ENCODE measurements at regions not wholly inside any gene's neighbourhood (a gene's known extent, or its start where the extent isn't known, plus 50 kb on each side); places are given as distances from the start of the nearest gene placed in this dataset.
A peak's percentile ranks its signal among the peaks of the same experiment; 100 is the strongest.

DNA sequence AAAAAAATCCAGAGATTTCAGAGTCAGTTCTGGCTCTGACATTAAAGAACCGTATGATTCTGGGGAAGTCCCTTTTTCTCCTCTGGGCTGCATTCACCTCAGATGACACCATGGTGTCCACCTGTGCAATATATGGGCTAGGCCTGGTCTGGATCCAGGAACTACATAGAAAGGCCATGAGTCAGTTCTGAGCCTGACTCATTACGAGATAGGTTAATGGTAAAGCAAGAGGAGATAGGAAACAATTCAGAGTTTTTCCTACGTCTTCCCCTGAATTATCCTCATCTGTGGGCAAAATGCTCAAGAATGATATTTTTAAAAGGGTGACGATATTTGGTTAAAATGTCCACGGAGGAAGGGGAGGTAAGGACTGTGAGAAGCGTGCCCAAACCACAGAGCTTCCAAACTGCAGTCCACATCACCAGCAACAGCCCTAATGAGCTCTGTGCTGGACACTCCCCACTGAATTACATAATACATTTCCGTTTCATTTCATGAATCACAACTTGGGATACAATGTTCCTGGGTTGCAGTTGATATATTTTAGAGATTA, 180.1 kb upstream of the OSR1 start:
- intact Hi-C loops (cut with DNase I): no loop called here
- WGBS (ENCODE audit: insufficient coverage, low coverage, low lambda C conversion rate, missing lambda C conversion rate): 45% methylated on average over 5 of the region's 7 CpGs
- H3K36me3 ChIP-seq: no peaks in the 10 kb centered on the region

DNA sequence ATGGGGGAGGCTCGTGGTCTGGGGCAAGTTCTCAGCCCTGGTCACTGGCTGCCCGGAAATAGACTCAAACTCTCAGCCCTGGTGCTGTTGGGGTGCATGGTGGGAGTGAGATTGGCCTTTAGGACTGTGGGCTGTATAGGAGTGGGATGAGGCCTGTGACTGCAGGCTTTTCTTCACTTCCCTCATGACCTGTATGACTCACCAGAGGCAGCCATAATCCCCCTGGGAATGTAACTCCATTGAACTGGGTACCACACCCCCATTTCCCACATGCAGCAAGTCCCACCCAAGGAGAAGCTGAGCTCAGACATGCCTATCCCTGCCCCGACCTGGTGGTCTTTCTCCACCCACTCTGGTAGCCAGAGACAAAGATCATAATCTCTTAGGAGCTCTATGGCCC, 177.7 kb upstream of the OSR1 start:
- ATAC-seq: no peak
- Histone ChIP-seq H3K36me3 (no peaks in the 10 kb centered on the region), H3K4me3 (no peak overlapping the region), H3K27ac (no peak overlapping the region), H3K4me1 (no peaks in the 10 kb centered on the region), H3K9me3 (no peaks in the 10 kb centered on the region), H3K27me3 (no peaks in the 10 kb centered on the region)
- intact Hi-C loops (cut with DNase I): no loop called here
- no peak for DNase-seq
- 20% methylated on average over 1 of the region's 3 CpGs for WGBS (ENCODE audit: insufficient coverage, low coverage, low lambda C conversion rate, missing lambda C conversion rate)
- TF ChIP-seq, protein P1, sequence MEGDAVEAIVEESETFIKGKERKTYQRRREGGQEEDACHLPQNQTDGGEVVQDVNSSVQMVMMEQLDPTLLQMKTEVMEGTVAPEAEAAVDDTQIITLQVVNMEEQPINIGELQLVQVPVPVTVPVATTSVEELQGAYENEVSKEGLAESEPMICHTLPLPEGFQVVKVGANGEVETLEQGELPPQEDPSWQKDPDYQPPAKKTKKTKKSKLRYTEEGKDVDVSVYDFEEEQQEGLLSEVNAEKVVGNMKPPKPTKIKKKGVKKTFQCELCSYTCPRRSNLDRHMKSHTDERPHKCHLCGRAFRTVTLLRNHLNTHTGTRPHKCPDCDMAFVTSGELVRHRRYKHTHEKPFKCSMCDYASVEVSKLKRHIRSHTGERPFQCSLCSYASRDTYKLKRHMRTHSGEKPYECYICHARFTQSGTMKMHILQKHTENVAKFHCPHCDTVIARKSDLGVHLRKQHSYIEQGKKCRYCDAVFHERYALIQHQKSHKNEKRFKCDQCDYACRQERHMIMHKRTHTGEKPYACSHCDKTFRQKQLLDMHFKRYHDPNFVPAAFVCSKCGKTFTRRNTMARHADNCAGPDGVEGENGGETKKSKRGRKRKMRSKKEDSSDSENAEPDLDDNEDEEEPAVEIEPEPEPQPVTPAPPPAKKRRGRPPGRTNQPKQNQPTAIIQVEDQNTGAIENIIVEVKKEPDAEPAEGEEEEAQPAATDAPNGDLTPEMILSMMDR (IDR thresholded peaks at IDR 0.05): no peak
- no peak for TF ChIP-seq POLR2A (IDR thresholded peaks at IDR 0.05)

More for the DNA sequence above, 180.1 kb upstream of the OSR1 start:
- Histone ChIP-seq H3K27me3 (no peaks in the 10 kb centered on the region), H3K4me3 (no peak overlapping the region), H3K27ac (no peak overlapping the region), H3K4me1 (no peaks in the 10 kb centered on the region), H3K9me3 (no peaks in the 10 kb centered on the region)
- no peak for DNase-seq
- ATAC-seq: peak in 3 of 4 donors; percentile 28 to 88 (median 76)
- TF ChIP-seq, protein P1 (IDR thresholded peaks at IDR 0.05): no peak
- no peak for TF ChIP-seq POLR2A (IDR thresholded peaks at IDR 0.05)

DNA sequence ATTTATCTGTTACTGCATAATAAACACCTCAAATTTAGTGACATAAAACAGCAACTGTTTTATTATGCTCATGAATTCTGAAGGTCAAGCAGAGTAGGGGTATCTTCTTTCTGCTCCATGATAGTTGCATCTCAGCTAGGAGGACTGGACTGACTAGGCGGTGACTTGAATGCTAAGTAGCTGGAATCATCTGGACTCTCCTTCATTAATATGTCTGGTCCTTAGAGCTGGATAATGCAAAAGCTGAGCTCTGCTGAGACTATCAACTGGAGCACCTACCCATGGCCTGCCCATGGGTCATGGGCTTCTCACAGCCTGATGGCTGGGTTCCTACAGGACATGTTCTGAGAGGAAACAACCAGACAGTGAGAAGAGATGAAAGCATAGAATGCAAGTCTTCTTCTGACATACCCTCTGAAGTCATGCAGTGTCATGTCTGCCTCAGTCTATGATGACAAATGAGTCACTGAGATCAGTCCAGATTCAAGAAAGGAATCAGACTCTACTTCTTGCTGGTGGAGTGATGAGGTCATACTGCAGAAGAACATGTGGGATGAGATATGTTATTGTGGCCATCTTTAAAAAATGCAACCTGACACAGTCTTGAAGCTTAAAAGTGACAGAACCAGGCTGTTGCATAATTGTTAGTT, 174.2 kb upstream of the OSR1 start:
- Histone ChIP-seq H3K4me1 (no peaks in the 10 kb centered on the region), H3K27ac (no peak overlapping the region), H3K9me3 (no peaks in the 10 kb centered on the region), H3K36me3 (no peaks in the 10 kb centered on the region), H3K4me3 (no peak overlapping the region), H3K27me3 (no peaks in the 10 kb centered on the region)
- TF ChIP-seq, protein P1 (IDR thresholded peaks at IDR 0.05): no peak
- 100% methylated on average over 1 of the region's 1 CpG for whole genome bisulfite sequencing (ENCODE audit: insufficient coverage, low coverage, low lambda C conversion rate, missing lambda C conversion rate)
- no peak for DNase-seq
- no peak for ATAC-seq
- intact Hi-C loops (cut with DNase I): no loop called here

DNA sequence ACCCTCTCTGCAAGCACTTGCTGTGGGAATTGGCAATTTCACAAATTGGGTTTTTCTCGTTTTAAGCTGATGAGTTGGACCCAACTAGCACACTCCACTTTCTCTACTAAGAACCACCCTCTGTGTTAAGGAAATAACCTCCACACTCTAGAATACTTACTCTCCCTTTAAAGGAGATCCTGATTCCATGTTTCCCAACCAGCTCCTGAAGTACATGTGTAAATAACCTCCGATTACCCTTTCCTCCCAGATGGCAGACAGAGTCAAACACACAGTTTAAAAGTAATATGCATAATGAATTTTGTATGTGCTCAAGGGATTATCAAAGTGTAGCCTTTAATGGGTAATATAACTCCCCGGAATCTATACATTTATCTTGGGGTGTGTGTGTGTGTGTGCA, 171.3 kb upstream of the OSR1 start:
- TF ChIP-seq, protein P1 (IDR thresholded peaks at IDR 0.05): no peak
- TF ChIP-seq POLR2A (IDR thresholded peaks at IDR 0.05): no peak
- Histone ChIP-seq H3K4me1 (no peaks in the 10 kb centered on the region), H3K36me3 (no peaks in the 10 kb centered on the region), H3K9me3 (no peaks in the 10 kb centered on the region), H3K27me3 (no peaks in the 10 kb centered on the region), H3K4me3 (no peak overlapping the region), H3K27ac (no peak overlapping the region)
- no peak for DNase-seq
- WGBS (ENCODE audit: insufficient coverage, low coverage, low lambda C conversion rate, missing lambda C conversion rate): 29% methylated on average over 1 of the region's 3 CpGs
- intact Hi-C loops (cut with DNase I): no loop called here
- no peak for ATAC-seq

Measured in right lobe of liver (tissue), 6 donors.